ENCODE measurements at regions not wholly inside any gene's neighbourhood (a gene's known extent, or its start where the extent isn't known, plus 50 kb on each side); places are given as distances from the start of the nearest gene placed in this dataset.
A peak's percentile ranks its signal among the peaks of the same experiment; 100 is the strongest.

DNA sequence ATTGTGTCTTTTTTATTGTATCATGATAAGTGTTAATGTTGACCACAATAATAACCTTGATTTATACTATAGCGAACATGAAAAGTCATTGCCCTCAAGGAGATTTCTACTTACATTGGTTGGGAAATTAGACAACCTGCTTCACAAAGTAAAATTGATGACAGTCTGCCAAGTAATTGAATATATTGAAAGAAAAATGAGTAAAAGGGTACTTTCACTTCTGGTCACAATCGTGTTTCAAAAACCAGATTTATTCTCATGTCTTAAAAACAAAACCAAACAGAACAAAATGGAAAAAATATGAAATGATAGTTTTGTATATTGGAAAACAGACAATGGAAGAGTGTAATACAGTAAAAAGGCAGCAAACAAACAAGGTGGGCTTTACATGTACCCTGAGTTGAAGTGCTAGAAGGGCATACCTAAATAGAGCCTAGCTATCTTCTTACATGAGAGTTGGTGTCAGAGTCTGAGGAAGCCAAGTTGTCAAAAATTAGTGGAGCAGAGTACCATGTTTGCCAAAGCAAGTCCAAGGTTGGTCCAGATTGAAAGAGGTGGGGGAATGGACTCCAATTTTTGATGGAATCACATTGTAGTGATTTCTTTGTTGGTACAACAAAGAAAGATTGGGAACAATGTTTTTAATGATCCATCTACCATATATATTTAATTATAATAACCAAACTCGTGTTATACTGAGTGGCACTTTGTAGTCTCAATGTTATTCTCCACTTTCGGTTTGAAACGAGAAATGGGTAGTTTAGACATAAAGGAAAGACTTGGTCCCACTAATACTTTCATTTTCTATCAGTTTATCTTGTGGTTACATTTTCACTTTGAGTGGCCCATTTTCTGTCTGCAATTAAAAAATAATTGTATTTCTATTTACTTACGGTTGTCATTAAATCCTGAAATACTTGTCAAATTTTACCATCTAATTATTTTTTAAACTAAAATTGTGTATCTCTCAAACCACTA, 775.6 kb downstream of the STIM2 start:
- Histone ChIP-seq H4K20me1 (ENCODE audit: insufficient read depth) (no peaks in the 10 kb centered on the region), H3K27me3 (ENCODE audit: insufficient read depth, low read depth) (no peaks in the 10 kb centered on the region), H3F3A (ENCODE audit: insufficient read depth, low read depth) (no peaks in the 10 kb centered on the region), H3K4me3 (no peak overlapping the region), H2AFZ (no peak overlapping the region), H3K9me2 (ENCODE audit: insufficient read depth) (no peaks in the 10 kb centered on the region), H3K79me2 (ENCODE audit: low read depth) (no peaks in the 10 kb centered on the region), H3K36me3 (ENCODE audit: low read depth) (no peaks in the 10 kb centered on the region), H3K27ac (no peak overlapping the region), H3K9me3 (ENCODE audit: insufficient read depth, low read depth) (no peaks in the 10 kb centered on the region), H3K4me2 (peak overlapping the region; percentile 14; the same call in 1 of the 2 replicates), H3K4me1 (replicated peaks; ENCODE audit: insufficient read depth) (no peaks in the 10 kb centered on the region)
- TF ChIP-seq, protein P1, sequence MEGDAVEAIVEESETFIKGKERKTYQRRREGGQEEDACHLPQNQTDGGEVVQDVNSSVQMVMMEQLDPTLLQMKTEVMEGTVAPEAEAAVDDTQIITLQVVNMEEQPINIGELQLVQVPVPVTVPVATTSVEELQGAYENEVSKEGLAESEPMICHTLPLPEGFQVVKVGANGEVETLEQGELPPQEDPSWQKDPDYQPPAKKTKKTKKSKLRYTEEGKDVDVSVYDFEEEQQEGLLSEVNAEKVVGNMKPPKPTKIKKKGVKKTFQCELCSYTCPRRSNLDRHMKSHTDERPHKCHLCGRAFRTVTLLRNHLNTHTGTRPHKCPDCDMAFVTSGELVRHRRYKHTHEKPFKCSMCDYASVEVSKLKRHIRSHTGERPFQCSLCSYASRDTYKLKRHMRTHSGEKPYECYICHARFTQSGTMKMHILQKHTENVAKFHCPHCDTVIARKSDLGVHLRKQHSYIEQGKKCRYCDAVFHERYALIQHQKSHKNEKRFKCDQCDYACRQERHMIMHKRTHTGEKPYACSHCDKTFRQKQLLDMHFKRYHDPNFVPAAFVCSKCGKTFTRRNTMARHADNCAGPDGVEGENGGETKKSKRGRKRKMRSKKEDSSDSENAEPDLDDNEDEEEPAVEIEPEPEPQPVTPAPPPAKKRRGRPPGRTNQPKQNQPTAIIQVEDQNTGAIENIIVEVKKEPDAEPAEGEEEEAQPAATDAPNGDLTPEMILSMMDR (conservative IDR thresholded peaks at IDR 0.05): no peak
- no peak for TF ChIP-seq EZH2 (IDR thresholded peaks at IDR 0.05; ENCODE audit: low read depth)
- no peak for DNase-seq
- ChIA-PET POLR2A (ENCODE audit: unreplicated experiment) (no interaction called here), CTCF (interaction anchor here (0.5 kb wide), 1 partner anchor 317 kb away, joined by 3 read pairs; no protein-coding TSS in a partner anchor)
- BruUV-seq (replicated peaks): no TSS peak
- intact Hi-C loops (cut with micrococcal nuclease; ENCODE audit: unreplicated experiment): no loop called here

- H2AFZ ChIP-seq: no peak overlapping the region
- POLR2A ChIA-PET (ENCODE audit: unreplicated experiment): no interaction called here
- no peaks in the 10 kb centered on the region for H3K9me3 ChIP-seq (ENCODE audit: insufficient read depth, low read depth)
- TF ChIP-seq, protein P1 (conservative IDR thresholded peaks at IDR 0.05): no peak
- no peak for TF ChIP-seq EZH2 (IDR thresholded peaks at IDR 0.05; ENCODE audit: low read depth)
- CTCF ChIA-PET: no interaction called here
- no peaks in the 10 kb centered on the region for H3K79me2 ChIP-seq (ENCODE audit: low read depth)
- no TSS peak for BruUV-seq (replicated peaks)
- no peaks in the 10 kb centered on the region for H3F3A ChIP-seq (ENCODE audit: insufficient read depth, low read depth)
- no peak overlapping the region for H3K4me3 ChIP-seq
- no peaks in the 10 kb centered on the region for H3K27me3 ChIP-seq (ENCODE audit: insufficient read depth, low read depth)
- intact Hi-C loops (cut with micrococcal nuclease; ENCODE audit: unreplicated experiment): no loop called here
- DNase-seq: no peak
- no peak overlapping the region for H3K27ac ChIP-seq
- H3K4me1 ChIP-seq (replicated peaks; ENCODE audit: insufficient read depth): no peaks in the 10 kb centered on the region
- H3K9me2 ChIP-seq (ENCODE audit: insufficient read depth): no peaks in the 10 kb centered on the region
- no peak overlapping the region for H3K4me2 ChIP-seq
- H3K36me3 ChIP-seq (ENCODE audit: low read depth): no peaks in the 10 kb centered on the region
- no peaks in the 10 kb centered on the region for H4K20me1 ChIP-seq (ENCODE audit: insufficient read depth)
Observed at GRCh38 chr4:27638163-27638915, 777.7 kb downstream of the STIM2 start.

GRCh38 chr4:27643101-27643500, 782.5 kb downstream of the STIM2 start:
- Histone ChIP-seq H3K36me3 (ENCODE audit: low read depth) (no peaks in the 10 kb centered on the region), H2AFZ (no peak overlapping the region), H3K9me2 (ENCODE audit: insufficient read depth) (no peaks in the 10 kb centered on the region), H3F3A (ENCODE audit: insufficient read depth, low read depth) (no peaks in the 10 kb centered on the region), H3K27ac (no peak overlapping the region), H3K4me2 (no peak overlapping the region), H3K79me2 (ENCODE audit: low read depth) (no peaks in the 10 kb centered on the region), H4K20me1 (ENCODE audit: insufficient read depth) (no peaks in the 10 kb centered on the region), H3K4me1 (replicated peaks; ENCODE audit: insufficient read depth) (no peaks in the 10 kb centered on the region), H3K4me3 (no peak overlapping the region), H3K9me3 (ENCODE audit: insufficient read depth, low read depth) (no peaks in the 10 kb centered on the region), H3K27me3 (ENCODE audit: insufficient read depth, low read depth) (no peaks in the 10 kb centered on the region)
- intact Hi-C loops (cut with micrococcal nuclease; ENCODE audit: unreplicated experiment): no loop called here
- TF ChIP-seq, protein P1 (conservative IDR thresholded peaks at IDR 0.05): no peak
- no peak for TF ChIP-seq EZH2 (IDR thresholded peaks at IDR 0.05; ENCODE audit: low read depth)
- no peak for DNase-seq
- POLR2A ChIA-PET (ENCODE audit: unreplicated experiment): no interaction called here
- no TSS peak for BruUV-seq (replicated peaks)
- CTCF ChIA-PET: no interaction called here
